ENCODE measurements at regions not wholly inside any gene's neighbourhood (a gene's known extent, or its start where the extent isn't known, plus 50 kb on each side); places are given as distances from the start of the nearest gene placed in this dataset.
A peak's percentile ranks its signal among the peaks of the same experiment; 100 is the strongest.

DNA sequence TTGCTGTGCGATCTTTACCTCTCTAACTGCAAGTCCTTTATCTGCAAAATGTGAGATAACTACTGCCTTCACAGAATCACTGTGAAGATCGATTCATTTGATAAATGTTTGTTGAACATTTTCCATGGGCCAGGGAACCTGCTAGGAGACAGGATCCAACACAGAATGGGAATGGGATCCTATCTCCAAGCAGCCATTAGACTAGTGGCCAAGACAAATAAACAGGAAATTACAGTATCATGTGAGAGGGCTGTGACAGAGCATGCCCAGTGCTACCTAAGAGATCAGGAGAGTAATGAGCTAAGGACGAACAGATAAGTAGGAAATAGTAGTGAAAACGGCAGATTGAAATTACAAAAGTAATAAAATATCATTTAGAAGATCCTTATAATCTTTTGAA lies 105.7 kb downstream of the GRIN2B start:
- TF ChIP-seq CTCF (IDR thresholded peaks at IDR 0.05) = no peak
- ATAC-seq (ENCODE audit: low FRiP score) = no peak
- no peak for DNase-seq (ENCODE audit: low spot score)

DNA sequence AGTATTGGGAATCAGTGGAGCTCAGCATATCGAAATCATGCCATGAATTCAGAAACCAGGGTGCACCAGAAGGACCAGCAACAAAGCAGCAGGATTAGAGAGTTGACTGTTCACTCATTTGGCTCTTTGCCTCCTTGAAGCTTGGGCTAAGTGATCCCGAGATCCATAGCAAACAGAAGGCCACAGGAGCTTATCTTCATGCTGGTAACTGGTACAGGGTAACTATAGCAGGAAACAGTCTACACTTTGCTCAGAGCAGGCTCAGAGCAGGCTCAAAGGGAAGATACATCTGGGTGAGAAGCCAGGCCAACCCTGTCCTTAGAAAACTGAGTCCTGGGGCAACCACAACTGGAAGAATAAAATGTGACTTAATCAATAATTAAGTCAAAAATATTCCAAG lies 111.1 kb downstream of the GRIN2B start:
- ATAC-seq (ENCODE audit: low FRiP score) (no peak), DNase-seq (ENCODE audit: low spot score) (no peak)
- TF ChIP-seq CTCF (IDR thresholded peaks at IDR 0.05) = no peak

- peak; percentile 81 for ATAC-seq (ENCODE audit: low FRiP score)
- peak; percentile 39 for DNase-seq (ENCODE audit: low spot score)
- TF ChIP-seq CTCF (IDR thresholded peaks at IDR 0.05) = peak in 1 of 3 donors; percentile 44
Measured at GRCh38 chr12:13864081-13864673, 117.2 kb downstream of the GRIN2B start.

DNA sequence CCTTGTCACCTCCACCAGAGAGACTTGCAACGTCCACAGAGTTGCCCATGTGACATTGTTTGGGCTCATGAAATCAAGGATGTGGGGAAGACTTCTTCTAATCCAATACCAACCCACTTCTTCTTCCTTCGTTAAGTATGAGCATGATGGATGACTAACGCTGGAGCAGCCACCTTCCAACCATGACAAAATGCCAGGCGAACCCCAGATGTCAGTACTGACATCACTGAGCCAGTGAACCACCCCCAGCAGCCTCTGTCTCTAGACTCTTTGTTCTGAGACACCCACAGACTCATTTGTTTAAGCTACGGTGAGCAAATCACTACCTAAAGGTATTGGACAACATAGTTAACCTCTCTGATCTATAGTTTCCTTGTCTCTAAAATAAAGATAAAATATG lies 123.7 kb downstream of the GRIN2B start:
- DNase-seq (ENCODE audit: low spot score) (no peak), ATAC-seq (ENCODE audit: low FRiP score) (no peak)
- no peak for TF ChIP-seq CTCF (IDR thresholded peaks at IDR 0.05)

DNA sequence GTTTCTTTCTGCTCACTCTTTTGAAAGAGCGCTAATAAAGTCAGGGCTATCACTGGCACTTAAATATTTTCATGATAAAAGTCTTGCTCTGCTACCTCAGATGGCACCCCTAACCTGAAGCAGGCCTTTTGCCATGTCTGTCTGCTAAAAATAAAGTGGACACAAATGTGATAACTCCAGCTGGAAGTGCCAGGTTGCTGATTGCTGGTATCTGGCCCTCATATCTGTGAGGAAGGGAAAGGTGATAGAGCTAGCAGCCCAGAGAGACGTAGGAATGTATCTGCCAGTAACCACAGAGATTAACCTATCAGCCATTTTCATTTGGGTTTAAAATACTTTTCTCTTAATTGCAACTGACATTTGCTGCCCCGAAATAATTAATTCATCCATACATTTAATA lies 127.9 kb downstream of the GRIN2B start:
- TF ChIP-seq CTCF (IDR thresholded peaks at IDR 0.05) = no peak
- no peak for DNase-seq (ENCODE audit: low spot score)
- ATAC-seq (ENCODE audit: low FRiP score) = no peak

DNA sequence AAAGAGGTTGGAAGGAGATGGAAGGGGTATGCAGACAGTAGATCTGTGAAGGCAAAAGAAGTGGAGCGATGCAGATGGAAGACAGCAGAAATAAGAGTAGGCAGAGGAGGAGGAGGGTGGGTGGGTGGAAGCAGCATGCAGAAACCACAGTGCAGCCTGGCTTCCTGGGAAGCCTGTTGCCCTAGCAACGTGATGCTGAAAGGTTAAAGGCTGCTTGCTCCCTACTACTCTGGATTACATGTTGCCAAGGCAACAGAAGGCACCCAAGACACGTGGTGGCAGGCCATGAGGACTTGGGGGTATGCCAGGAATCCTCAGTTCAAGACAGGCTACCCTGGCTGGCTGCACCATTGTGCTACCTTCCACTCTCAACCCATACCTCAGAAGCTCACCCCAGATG lies 129.6 kb downstream of the GRIN2B start:
- DNase-seq (ENCODE audit: low spot score) (no peak), ATAC-seq (ENCODE audit: low FRiP score) (no peak)
- TF ChIP-seq CTCF (IDR thresholded peaks at IDR 0.05) = no peak

DNA sequence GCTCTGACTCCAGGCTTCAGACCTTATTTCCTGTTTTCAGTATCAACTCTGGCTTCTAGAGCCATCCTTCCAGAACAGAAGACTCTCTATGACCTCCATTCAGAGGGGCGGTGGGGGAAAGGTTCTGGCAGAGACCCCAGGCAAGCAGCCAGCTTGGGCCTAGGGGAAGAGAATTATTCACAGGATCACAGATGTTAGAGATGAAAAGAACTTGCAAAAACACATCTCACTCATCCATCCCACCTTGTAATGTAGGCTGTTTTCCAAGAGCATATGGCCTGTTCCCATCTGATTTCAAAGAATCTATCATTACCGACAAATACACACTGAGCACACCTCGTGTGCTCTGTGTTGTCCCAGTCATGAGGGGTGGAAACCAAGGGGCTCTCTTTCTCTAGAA lies 131.9 kb downstream of the GRIN2B start:
- no peak for DNase-seq (ENCODE audit: low spot score)

More for the DNA sequence above, 131.9 kb downstream of the GRIN2B start:
- ATAC-seq (ENCODE audit: low FRiP score) = no peak
- no peak for TF ChIP-seq CTCF (IDR thresholded peaks at IDR 0.05)
